OCI-LY7 (cell line): ENCODE measurements at regions not wholly inside any gene's neighbourhood (a gene's known extent, or its start where the extent isn't known, plus 50 kb on each side); places are given as distances from the start of the nearest gene placed in this dataset.

Experiments used
- BruUV-seq: library from RNA; stranded (reverse); fragments of 400-500 nt; replicated peaks from 2 replicates; lab custom pipeline; 2021; lab: Mats Ljungman, UMichigan
- CTCF ChIA-PET: fragments of 300-600 bp; sonication (Branson Sonifier 250); formaldehyde crosslinking; loops from one replicate; lab custom pipeline; 2022; ENCODE audit warnings: antibody characterized with exemption; ENCODE audit not compliant: unreplicated experiment; lab: Charles Lee
- POLR2A ChIA-PET: fragments of 300-600 bp; sonication (Branson Sonifier 250); formaldehyde crosslinking; loops from one replicate; lab custom pipeline; 2022; ENCODE audit warnings: antibody characterized with exemption; lab: Charles Lee
- DNase-seq: peaks from one replicate; pipeline ENCODE4 v3.0.0-alpha.2; 2015; ENCODE audit warnings: low spot score
- H2AFZ ChIP-seq: fragments of 200-600 bp; sonication (generic), shearing (Covaris generic); 2 replicates; pipeline ENCODE4 v1.6.1; 2014; ENCODE audit warnings: mild to moderate bottlenecking, antibody characterized with exemption, low read length, moderate library complexity
- H3K27ac ChIP-seq: fragments of 200-600 bp; sonication (generic); 2 replicates; pipeline ENCODE4 v1.5.1; 2014; ENCODE audit warnings: mixed run types, low read depth, mild to moderate bottlenecking, moderate library complexity, low read length, inconsistent platforms; ENCODE audit not compliant: poor library complexity, severe bottlenecking
- H3K36me3 ChIP-seq: fragments of 200-600 bp; sonication (generic); 2 replicates; pipeline ENCODE4 v1.6.1; 2014; ENCODE audit warnings: mild to moderate bottlenecking, antibody characterized with exemption, low read length, moderate library complexity, mixed read lengths; ENCODE audit not compliant: insufficient read depth
- H3K4me1 ChIP-seq: fragments of 200-600 bp; sonication (generic); 2 replicates; pipeline ENCODE4 v1.5.1; 2014; ENCODE audit warnings: mild to moderate bottlenecking, low read length; ENCODE audit not compliant: insufficient read depth, poor library complexity, severe bottlenecking
- H3K4me2 ChIP-seq: fragments of 200-600 bp; sonication (generic); 2 replicates; pipeline ENCODE4 v1.6.1; 2014; ENCODE audit warnings: mild to moderate bottlenecking, low read length
- H3K4me3 ChIP-seq: fragments of 200-600 bp; sonication (generic); 2 replicates; pipeline ENCODE4 v1.5.1; 2014; ENCODE audit warnings: mild to moderate bottlenecking, low read depth, low read length; ENCODE audit not compliant: poor library complexity, severe bottlenecking
- H3K79me2 ChIP-seq: fragments of 200-600 bp; sonication (generic); 2 replicates; pipeline ENCODE4 v1.6.1; 2016; ENCODE audit warnings: low read depth, mild to moderate bottlenecking, low read length, moderate library complexity, mixed read lengths; ENCODE audit not compliant: insufficient read depth
- H3K9me2 ChIP-seq: fragments of 200-600 bp; sonication (generic); 2 replicates; pipeline ENCODE4 v1.6.1; 2016; ENCODE audit warnings: mild to moderate bottlenecking, low read length, mixed read lengths; ENCODE audit not compliant: insufficient read depth
- H3K9me3 ChIP-seq: fragments of 200-600 bp; sonication (generic); 2 replicates; pipeline ENCODE4 v1.6.1; 2014; ENCODE audit warnings: mild to moderate bottlenecking, mixed run types, low read length, mixed read lengths
- H4K20me1 ChIP-seq: fragments of 200-600 bp; sonication (generic); 2 replicates; pipeline ENCODE4 v1.6.1; 2014; ENCODE audit warnings: mild to moderate bottlenecking, antibody characterized with exemption, low read length, moderate library complexity, mixed read lengths; ENCODE audit not compliant: insufficient read depth
- CTCF ChIP-seq: fragments of 200-600 bp; sonication (generic); conservative IDR thresholded peaks from 2 replicates; pipeline ENCODE4 v1.5.1; 2014; ENCODE audit warnings: mild to moderate bottlenecking, antibody characterized with exemption, low read length, moderate library complexity, mixed read lengths
- EZH2phosphoT487 ChIP-seq: fragments of 200-600 bp; sonication (generic); IDR thresholded peaks from 2 replicates; pipeline ENCODE4 v1.6.1; 2018; ENCODE audit warnings: low read depth, borderline replicate concordance, mild to moderate bottlenecking, mixed run types, antibody characterized with exemption, low read length, moderate library complexity, mixed read lengths
- intact Hi-C: fragments of 100-400 bp; cut with micrococcal nuclease; formaldehyde crosslinking; loops from one replicate; pipeline ENCODE4 v1.10.0; 2022; ENCODE audit not compliant: unreplicated experiment

GRCh38 chr6:88369262-88369661 lies 203.1 kb upstream of the CNR1 start:
- Histone ChIP-seq H3K9me3 (no peaks in the 10 kb centered on the region), H2AFZ (no peak overlapping the region), H3K9me2 (no peaks in the 10 kb centered on the region), H3K4me1 (no peaks in the 10 kb centered on the region), H3K27ac (no peak overlapping the region), H4K20me1 (no peaks in the 10 kb centered on the region), H3K4me3 (no peak overlapping the region), H3K36me3 (no peaks in the 10 kb centered on the region), H3K4me2 (no peak overlapping the region), H3K79me2 (no peaks in the 10 kb centered on the region)
- intact Hi-C loops, result no loop called here
- no TSS peak for BruUV-seq
- DNase-seq, result no peak
- ChIA-PET POLR2A (no interaction called here), CTCF (no interaction called here)
- TF ChIP-seq CTCF, result no peak
- TF ChIP-seq EZH2phosphoT487, result no peak

- Histone ChIP-seq H3K79me2 (no peaks in the 10 kb centered on the region), H3K36me3 (no peaks in the 10 kb centered on the region), H3K4me3 (no peak overlapping the region), H3K4me1 (no peaks in the 10 kb centered on the region), H2AFZ (no peak overlapping the region), H4K20me1 (no peaks in the 10 kb centered on the region), H3K27ac (no peak overlapping the region), H3K4me2 (no peak overlapping the region), H3K9me3 (no peaks in the 10 kb centered on the region), H3K9me2 (no peaks in the 10 kb centered on the region)
- ChIA-PET POLR2A (interaction anchor here (1.4 kb wide), 1 partner anchor 12 kb away, joined by 7 read pairs; no protein-coding TSS in a partner anchor), CTCF (no interaction called here)
- no peak for TF ChIP-seq EZH2phosphoT487
- intact Hi-C loops, result no loop called here
- no TSS peak for BruUV-seq
- no peak for DNase-seq
Measured at GRCh38 chr6:88368071-88368787, 202.1 kb upstream of the CNR1 start.

DNA sequence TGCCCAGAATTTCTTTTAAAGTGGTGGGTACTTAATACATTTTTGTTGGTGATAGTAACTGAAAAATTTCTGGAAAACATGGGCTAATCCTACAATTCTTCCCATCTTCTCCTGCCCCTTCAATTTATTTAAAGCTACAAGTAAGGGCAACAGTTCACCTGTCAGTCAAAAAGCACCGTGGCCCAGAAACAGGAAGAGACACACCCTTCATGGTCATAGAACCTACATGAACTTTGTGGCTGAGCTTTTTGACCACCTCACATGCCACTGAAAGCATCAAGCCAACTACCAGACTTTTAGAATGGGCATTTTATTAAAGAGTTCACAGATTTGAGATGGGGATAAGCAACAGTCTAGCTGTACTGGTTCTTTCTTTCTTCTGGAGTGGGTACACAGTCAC lies 201.1 kb upstream of the CNR1 start:
- POLR2A ChIA-PET, result interaction anchor here (1.4 kb wide), 1 partner anchor 13 kb away, joined by 7 read pairs; no protein-coding TSS in a partner anchor
- Histone ChIP-seq H3K9me2 (no peaks in the 10 kb centered on the region), H3K79me2 (no peaks in the 10 kb centered on the region), H2AFZ (no peak overlapping the region), H3K4me3 (no peak overlapping the region), H3K9me3 (no peaks in the 10 kb centered on the region), H3K4me2 (no peak overlapping the region), H4K20me1 (no peaks in the 10 kb centered on the region), H3K36me3 (no peaks in the 10 kb centered on the region), H3K4me1 (no peaks in the 10 kb centered on the region), H3K27ac (no peak overlapping the region)
- TF ChIP-seq EZH2phosphoT487, result no peak
- no peak for TF ChIP-seq CTCF
- no TSS peak for BruUV-seq
- CTCF ChIA-PET, result no interaction called here
- intact Hi-C loops, result no loop called here
- no peak for DNase-seq
